HepG2 (cell line): ENCODE measurements at regions not wholly inside any gene's neighbourhood (a gene's known extent, or its start where the extent isn't known, plus 50 kb on each side); places are given as distances from the start of the nearest gene placed in this dataset.

Experiments used
- CTCF ChIP-seq: sonication (generic); formaldehyde crosslinking; IDR thresholded peaks from 2 replicates; pipeline ENCODE4 v1.5.0; 2020; ENCODE audit warnings: mild to moderate bottlenecking, missing genetic modification reagents, moderate library complexity
- IKZF5 ChIP-seq: IDR thresholded peaks from 2 replicates; pipeline ENCODE4 v1.6.1; 2018; ENCODE audit warnings: missing genetic modification reagents, mild to moderate bottlenecking, missing compliant biosample characterization
- RORA ChIP-seq: sonication (generic); formaldehyde crosslinking; IDR thresholded peaks from 2 replicates; pipeline ENCODE4 v1.5.0; 2020; ENCODE audit warnings: mild to moderate bottlenecking, missing genetic modification reagents, moderate library complexity
- SP2 ChIP-seq: sonication (generic); formaldehyde crosslinking; IDR thresholded peaks from 2 replicates; pipeline ENCODE4 v1.5.1; 2020; ENCODE audit warnings: mild to moderate bottlenecking, missing genetic modification reagents
- TARDBP ChIP-seq: sonication (generic); formaldehyde crosslinking; IDR thresholded peaks from 2 replicates; pipeline ENCODE4 v1.8.0; 2022; ENCODE audit warnings: mild to moderate bottlenecking, missing genetic modification reagents
- ZHX1 ChIP-seq: sonication (generic); formaldehyde crosslinking; IDR thresholded peaks from 2 replicates; pipeline ENCODE4 v1.8.1; 2022; ENCODE audit warnings: low read depth, mild to moderate bottlenecking, missing genetic modification reagents
- ZKSCAN8 ChIP-seq: IDR thresholded peaks from 2 replicates; pipeline ENCODE4 v1.6.1; 2016; ENCODE audit warnings: borderline replicate concordance, missing genetic modification reagents, missing compliant biosample characterization
- TF ChIP-seq, protein P1 (sequence below): sonication (generic); formaldehyde crosslinking; IDR thresholded peaks from 2 replicates; pipeline ENCODE4 v1.4.0; 2020; ENCODE audit warnings: missing genetic modification reagents

DNA sequence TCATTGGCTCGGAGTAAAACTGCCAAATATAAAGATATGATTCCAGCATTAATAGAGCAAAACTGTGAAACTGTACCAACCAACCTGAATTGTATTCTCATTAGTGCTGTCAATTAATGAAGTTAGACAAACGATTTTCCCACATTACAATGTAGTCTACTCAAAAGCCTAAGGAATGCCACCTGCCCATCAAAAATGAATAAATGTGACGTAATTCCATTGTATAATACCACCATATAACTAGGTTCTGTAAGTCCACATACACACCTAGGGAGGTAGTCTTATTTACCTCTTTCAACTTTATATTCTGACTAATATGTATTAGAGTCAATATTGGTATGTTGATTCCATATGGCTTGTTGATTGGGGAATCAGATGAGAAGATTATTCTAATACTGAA lies 76.2 kb downstream of the FAM76B start:
- TF ChIP-seq CTCF (CRISPR knock-in tag), result no peak
- TF ChIP-seq ZHX1 (CRISPR knock-in tag), result no peak
- TF ChIP-seq RORA (CRISPR knock-in tag), result no peak
- TF ChIP-seq, protein P1, sequence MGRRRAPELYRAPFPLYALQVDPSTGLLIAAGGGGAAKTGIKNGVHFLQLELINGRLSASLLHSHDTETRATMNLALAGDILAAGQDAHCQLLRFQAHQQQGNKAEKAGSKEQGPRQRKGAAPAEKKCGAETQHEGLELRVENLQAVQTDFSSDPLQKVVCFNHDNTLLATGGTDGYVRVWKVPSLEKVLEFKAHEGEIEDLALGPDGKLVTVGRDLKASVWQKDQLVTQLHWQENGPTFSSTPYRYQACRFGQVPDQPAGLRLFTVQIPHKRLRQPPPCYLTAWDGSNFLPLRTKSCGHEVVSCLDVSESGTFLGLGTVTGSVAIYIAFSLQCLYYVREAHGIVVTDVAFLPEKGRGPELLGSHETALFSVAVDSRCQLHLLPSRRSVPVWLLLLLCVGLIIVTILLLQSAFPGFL (CRISPR knock-in tag), result no peak
- TF ChIP-seq TARDBP, result no peak
- TF ChIP-seq IKZF5 (CRISPR knock-in tag), result no peak
- no peak for TF ChIP-seq SP2 (CRISPR knock-in tag)
- no peak for TF ChIP-seq ZKSCAN8 (CRISPR knock-in tag)
